ENCODE measurements at regions not wholly inside any gene's neighbourhood (a gene's known extent, or its start where the extent isn't known, plus 50 kb on each side); places are given as distances from the start of the nearest gene placed in this dataset.
A peak's percentile ranks its signal among the peaks of the same experiment; 100 is the strongest.

DNA sequence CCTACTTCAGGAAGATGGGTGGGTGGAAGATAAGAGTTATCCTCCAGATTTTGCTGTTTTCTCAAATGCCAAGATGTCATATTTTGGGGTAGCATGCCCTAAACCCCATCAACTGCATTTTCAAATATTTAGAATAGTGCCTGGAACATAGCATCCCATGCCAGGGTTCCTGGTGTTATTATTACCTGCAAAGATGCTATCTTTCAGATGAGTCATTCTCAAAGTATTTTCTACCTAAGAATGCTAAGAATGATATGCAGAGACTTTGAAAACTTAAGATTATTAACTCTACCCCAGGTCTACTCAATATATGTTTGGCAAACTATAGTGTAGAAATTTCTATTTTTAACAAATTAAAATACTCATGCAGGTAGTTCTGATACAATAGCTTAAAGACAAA lies 934.3 kb upstream of the SLIT2 start:
- TF ChIP-seq, protein P1, sequence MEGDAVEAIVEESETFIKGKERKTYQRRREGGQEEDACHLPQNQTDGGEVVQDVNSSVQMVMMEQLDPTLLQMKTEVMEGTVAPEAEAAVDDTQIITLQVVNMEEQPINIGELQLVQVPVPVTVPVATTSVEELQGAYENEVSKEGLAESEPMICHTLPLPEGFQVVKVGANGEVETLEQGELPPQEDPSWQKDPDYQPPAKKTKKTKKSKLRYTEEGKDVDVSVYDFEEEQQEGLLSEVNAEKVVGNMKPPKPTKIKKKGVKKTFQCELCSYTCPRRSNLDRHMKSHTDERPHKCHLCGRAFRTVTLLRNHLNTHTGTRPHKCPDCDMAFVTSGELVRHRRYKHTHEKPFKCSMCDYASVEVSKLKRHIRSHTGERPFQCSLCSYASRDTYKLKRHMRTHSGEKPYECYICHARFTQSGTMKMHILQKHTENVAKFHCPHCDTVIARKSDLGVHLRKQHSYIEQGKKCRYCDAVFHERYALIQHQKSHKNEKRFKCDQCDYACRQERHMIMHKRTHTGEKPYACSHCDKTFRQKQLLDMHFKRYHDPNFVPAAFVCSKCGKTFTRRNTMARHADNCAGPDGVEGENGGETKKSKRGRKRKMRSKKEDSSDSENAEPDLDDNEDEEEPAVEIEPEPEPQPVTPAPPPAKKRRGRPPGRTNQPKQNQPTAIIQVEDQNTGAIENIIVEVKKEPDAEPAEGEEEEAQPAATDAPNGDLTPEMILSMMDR (conservative IDR thresholded peaks at IDR 0.05; ENCODE audit: low read length), result no peak
- DNase-seq (ENCODE audit: low read depth), result no peak

DNA sequence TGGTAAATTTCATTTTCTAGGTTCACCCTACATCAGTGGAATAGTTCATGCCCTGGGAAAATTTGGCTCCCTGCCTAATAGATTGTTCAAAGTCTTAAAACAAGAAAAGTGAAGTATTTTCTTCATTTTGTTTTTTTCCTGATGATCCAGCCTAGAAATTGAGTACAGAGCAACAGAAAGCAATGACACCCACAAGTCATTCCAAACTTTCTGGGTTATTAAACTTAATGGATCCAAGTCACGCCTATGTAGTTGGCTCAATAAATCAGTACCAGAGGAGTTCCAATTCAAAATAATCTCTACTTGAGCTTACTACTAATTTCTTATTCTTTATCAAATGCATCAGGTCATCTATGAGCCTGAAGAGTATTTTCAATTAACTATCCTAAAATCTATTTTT lies 937.6 kb upstream of the SLIT2 start:
- H3K4me3 ChIP-seq (ENCODE audit: low read length), result no peak overlapping the region
- no peak for DNase-seq (ENCODE audit: low read depth)
- TF ChIP-seq, protein P1 (conservative IDR thresholded peaks at IDR 0.05; ENCODE audit: low read length), result no peak

More for the DNA sequence above, 934.3 kb upstream of the SLIT2 start:
- no peak overlapping the region for H3K4me3 ChIP-seq (ENCODE audit: low read length)

DNA sequence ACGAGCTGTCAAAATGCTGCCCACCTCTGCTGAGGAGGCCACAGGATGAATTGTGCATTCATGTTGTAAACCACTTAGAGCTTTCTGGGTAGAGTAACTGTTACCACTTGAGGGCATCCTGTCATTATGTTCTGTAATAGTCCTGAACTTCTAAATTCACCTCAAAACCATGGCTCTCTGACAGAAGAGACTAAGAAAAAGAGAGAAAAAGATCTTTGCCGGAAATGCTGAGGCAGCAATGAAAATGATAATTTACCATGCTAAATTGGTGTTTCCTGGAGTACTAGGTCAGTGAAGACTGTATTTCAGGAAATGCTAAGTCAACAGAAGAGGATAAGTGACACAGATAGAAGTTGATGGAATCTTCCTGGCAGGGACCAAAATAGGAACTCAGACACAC lies 942.3 kb upstream of the SLIT2 start:
- no peak overlapping the region for H3K4me3 ChIP-seq (ENCODE audit: low read length)
- peak; percentile 76 for DNase-seq (ENCODE audit: low read depth)
- TF ChIP-seq, protein P1 (conservative IDR thresholded peaks at IDR 0.05; ENCODE audit: low read length), result peak; percentile 72

DNA sequence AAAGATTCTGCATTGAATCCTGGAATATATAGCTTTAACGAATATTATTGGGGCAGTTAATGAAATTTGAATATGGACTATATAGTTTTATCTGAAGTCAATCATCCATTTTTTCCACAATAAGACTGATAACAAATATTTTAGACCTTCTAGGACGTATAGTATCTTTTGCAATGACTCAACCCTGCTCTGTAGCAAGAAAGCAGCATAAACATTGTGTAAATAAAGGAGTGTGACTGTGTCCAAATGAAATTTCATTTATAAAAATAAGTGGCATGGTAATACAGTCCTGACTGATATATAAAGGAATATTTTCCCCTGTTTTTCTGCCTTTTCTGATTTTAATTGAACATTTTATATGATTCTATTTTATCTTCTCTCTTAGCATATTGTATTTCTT lies 947.7 kb upstream of the SLIT2 start:
- no peak for DNase-seq (ENCODE audit: low read depth)
- TF ChIP-seq, protein P1 (conservative IDR thresholded peaks at IDR 0.05; ENCODE audit: low read length), result no peak
- H3K4me3 ChIP-seq (ENCODE audit: low read length), result no peak overlapping the region

DNA sequence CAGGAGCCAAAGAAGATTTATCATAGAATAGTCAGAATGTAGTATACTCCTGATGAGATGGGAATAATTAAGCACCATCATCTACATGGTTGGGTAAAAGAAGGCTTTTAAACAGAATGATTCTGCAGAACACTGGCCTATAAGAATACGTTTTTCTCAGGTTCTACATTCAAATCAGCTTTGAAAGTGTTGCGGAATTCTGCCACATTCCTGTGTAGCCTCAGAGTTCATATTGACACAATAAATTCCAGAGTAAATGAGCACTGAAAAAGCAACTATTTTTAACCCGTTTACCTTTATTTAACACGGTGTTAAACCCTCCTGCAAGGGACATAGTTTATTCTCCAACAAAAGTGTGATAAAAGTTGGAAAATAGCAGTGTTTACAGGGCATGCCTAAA lies 950.2 kb upstream of the SLIT2 start:
- TF ChIP-seq, protein P1 (conservative IDR thresholded peaks at IDR 0.05; ENCODE audit: low read length), result no peak
- DNase-seq (ENCODE audit: low read depth), result peak; percentile 4
- no peak overlapping the region for H3K4me3 ChIP-seq (ENCODE audit: low read length)

DNA sequence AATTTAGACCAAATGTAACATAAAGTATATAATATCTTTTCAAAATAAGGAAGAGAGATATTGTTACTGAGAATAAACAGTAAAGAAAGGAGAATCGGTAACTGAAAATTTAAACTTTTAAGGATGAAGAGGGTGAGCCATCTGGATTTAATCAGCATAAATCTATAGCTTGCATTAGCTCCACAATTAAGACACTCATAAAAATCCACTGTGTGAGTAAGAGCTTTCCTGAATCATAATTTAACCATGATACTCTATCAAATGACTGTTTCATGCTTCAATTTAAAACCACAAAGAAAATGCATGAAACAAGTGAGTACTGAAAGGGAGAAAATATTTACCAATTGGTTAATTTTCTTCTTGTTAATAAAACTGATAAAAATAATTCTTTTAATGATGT lies 951.5 kb upstream of the SLIT2 start:
- TF ChIP-seq, protein P1 (conservative IDR thresholded peaks at IDR 0.05; ENCODE audit: low read length), result no peak
- no peak overlapping the region for H3K4me3 ChIP-seq (ENCODE audit: low read length)
- peak; percentile 68 for DNase-seq (ENCODE audit: low read depth)

DNA sequence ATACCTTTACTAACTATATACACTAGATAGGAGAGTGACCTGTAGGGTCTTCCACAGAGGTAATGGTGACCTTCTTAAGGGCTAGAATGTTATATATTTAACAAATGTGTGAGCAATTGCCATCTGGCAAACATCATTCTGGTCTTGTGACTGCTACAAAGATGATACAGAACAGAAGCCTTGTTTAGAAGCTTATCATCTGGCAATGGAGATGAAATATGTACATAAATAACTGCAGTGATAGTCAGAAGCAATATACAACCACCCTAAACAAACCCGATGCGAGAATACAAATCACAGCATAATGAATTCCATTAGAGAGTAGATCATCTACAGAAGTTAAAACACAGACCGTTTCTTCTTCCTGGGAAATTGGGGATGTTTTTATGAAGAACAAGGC lies 952.7 kb upstream of the SLIT2 start:
- TF ChIP-seq, protein P1 (conservative IDR thresholded peaks at IDR 0.05; ENCODE audit: low read length), result no peak
- peak; percentile 26 for DNase-seq (ENCODE audit: low read depth)
- H3K4me3 ChIP-seq (ENCODE audit: low read length), result no peak overlapping the region
